Activated CD8-positive, alpha-beta memory T cell treated with anti-CD3 and anti-CD28 coated beads, Interleukin-2, amount 50 U/mL, for 24 hours (primary cell): ENCODE measurements at regions not wholly inside any gene's neighbourhood (a gene's known extent, or its start where the extent isn't known, plus 50 kb on each side); places are given as distances from the start of the nearest gene placed in this dataset.

Source experiments
- DNase-seq: peaks from one replicate; pipeline ENCODE4 v3.0.0-alpha.2; 2020; ENCODE audit errors: extremely low read depth

GRCh38 chr2:239673641-239674040, 272.8 kb upstream of the HDAC4 start:
- DNase-seq, result no peak

- no peak for DNase-seq
Observed at GRCh38 chr2:239671916-239672849, 271.4 kb upstream of the HDAC4 start.

DNA sequence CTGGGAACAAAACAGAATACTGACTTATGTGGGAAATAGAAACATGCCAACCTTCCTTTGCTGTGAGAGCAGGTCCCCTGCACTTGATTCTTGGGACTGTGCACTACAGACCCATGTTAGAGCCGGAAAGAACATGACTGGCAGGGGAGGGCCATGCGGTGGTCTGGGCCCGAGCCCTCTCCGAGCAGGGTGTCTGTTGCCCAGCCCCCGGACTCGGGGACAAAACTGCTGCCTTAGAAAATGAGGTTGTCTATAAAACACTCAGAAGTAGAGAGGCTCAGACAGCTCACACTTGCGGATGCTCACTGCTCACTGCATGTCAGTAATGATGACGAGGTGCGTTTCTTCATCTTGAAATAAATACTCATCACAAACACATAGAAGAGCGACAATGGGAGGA, 270.7 kb upstream of the HDAC4 start:
- DNase-seq, result no peak

- DNase-seq, result no peak
Observed at GRCh38 chr2:239670463-239671120, 269.8 kb upstream of the HDAC4 start.

GRCh38 chr2:239669899-239670460, 269.2 kb upstream of the HDAC4 start:
- no peak for DNase-seq

DNA sequence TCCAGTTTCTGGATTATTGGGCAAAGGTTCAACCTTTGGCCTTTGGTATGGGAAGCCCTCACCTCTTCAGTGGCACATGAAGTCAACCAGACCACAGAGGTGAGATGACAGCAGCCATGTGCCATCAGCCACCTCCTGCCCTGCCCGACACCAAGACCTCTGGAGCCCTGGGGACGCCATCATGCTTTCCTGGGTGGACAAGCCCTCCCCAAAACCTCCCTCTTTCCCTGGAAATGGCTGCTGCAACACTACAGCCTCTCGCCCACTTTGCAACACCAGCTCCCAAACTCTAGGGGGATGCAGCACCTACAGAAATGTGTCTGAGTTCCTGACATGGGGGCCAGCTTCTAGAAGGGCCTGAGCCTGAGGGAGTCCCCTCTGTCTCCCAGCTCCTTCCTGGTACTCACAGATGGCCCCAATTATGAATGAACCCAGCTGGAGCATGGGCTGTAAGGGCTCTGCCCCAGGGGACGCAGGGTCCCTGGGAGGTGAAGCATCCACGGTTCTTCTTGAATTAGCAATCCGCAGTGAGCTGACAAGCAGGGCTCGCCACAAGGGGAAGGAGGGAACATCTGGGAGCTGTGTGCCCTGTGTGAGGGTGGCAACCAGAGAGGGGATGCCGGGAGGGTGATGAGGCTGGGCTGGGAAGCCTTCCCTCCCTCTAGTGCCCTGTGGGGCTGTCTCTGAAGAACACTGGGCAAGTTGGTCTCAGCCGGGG, 268.5 kb upstream of the HDAC4 start:
- no peak for DNase-seq

DNA sequence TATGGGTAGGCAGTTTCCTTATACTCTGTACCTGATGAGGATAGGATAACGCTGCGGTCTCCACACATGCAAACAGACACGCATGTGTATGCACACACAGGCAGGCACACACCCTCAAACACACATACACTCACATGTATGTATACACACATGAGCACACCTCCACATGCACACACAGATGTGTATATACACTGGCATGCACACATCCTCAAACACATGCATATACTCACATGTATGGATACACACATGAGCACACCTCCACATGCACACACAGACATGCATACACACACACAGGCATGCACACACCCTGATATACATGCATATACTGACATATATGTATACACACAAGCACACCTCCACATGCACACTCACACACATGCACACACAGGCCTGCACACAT, 267.8 kb upstream of the HDAC4 start:
- no peak for DNase-seq

- no peak for DNase-seq
Observed at GRCh38 chr2:239668042-239668441, 267.2 kb upstream of the HDAC4 start.

DNA sequence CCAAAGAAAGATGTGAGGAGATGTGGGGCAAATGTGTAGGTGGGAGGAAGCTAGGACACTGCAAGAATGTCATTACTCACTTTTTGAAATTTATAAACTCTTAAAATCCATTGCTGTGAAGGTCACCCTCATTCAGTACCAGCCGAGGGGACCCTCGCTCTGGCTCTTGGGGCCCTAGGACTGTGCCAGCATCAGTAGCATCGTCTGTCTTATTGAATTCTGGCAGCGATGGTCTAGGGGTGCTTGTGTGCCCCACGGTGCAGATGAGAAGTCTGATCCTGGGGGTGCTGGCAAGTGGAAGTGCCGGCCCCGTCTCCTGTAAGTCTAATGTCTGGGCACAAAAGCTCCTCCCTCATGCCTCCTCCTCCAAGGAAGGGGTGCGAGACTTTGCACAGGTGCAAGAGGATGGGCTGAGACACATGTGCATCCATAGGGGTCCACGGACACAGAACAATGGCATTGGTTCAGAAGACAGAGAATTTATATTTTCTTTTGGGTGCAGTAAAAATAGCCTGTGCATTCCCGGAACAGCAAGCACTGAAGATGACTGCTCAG, 266.7 kb upstream of the HDAC4 start:
- DNase-seq, result no peak

DNA sequence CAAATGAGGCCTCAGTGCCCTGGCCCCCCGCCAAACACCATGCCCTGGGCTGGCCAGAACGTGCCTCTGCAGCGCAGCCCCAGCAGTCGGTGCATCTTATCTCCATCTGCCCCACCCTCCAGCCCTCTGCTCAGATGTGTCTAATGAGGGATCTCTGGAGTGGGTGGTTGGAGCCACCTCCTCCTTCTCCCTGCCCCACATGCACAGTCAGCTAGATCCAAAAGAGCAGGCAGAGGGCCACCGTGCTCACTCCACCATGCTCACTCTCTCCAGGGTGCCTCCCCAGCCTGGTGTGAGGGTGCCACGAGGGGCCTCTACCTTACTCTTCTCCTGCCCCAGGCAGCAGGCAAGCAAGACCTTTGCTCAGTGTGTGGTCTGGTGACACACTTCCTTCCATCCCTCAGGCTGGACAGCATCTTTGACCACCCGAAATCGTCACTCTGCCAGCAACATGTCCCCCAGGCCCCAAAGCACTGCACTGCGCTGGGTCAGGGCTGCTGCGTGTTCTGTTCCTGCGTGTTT, 266.1 kb upstream of the HDAC4 start:
- DNase-seq, result no peak

DNA sequence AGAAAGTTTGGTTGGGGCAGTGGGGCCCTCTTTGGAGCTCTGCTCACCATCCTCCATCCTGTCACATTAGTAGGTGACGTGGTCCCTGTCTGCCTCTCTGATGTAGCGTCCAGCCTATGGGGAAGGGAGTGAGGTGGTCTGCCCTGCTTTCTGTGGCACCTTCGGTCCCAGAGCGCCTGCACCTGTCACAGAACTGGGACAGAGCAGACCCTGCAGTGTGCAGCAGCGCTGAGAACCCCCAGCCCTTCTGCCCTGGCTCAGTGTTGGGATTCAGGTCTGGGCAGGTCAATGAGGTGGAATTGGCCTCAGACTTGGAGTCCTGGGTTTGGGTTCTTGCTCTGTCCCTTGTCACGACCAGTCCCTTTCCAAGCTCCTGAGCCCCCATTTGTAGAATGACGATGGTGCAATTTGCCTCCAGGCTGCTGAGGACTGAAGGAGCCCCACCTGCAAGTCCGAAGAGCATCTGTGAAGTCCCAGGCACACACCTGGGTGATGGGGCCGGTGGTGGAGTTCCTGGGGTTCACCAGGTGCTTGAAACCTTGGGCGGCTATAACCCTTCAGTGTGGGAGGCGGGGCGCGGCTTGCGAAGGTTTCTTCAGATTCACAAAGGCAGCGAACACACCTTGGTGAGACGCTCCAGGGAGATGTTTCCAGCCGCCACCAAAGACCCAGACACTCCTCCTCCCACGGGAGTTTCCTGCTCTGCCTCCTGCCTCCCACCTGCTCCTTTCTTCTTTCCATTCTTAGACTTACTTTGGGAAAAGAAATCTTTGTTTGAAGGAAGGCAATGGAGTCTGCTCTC, 265.4 kb upstream of the HDAC4 start:
- no peak for DNase-seq

DNA sequence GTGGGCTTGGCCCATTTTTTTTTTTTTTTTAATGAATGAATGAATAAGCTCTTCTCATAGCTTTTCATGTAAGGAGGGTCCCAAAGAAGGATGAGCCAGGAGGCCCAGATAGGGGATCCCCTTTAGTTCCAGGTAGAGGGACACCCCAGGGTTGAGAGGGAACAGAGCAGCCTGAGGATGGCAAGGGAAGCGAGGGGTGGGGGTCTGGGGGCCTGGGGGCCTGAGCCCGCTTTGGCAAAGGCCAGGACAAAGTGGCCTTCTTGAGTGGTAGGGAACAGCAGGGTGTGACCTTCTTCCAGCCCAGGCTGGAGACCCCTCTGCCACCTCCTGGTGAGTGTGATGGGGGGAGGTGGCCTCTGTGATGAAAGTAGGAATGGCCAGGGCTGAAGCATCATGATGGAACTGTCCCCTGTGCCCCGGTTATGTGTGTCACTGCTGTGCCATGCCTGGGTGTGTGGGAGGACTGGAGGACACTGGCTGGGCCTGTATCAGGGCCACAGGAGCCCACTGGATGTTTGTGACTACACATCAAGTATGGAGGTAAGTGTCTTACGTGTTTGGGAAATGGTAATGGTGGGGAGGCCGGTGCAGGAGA, 263.5 kb upstream of the HDAC4 start:
- DNase-seq, result no peak

DNA sequence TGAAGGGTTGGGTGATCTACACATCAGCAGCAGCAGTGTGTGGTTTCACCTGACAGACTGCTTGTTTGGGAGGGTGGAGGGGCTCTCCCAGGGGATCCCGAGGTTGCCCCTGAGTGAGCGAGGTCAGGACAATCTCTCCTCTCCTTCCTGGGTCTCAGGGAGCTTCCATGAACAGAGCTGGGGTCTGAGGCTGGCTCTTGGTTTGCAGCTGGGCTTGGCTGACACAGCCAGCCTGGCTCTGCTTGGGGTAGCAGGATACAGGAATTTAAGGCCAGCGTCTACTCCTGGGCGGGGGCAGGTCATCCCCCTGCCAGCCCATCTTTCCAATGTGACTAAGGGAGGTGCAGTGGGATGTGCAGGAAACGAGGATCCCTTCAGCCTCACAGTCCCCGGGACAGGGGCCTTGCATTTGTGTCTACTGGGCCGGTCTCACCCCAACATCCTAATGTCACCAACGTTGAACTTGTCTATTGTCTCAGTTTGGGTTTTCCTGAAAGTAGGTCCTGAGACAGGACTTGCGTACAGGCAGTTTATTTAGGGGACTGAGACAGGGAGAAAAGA, 262.6 kb upstream of the HDAC4 start:
- DNase-seq, result no peak

- no peak for DNase-seq
Observed at GRCh38 chr2:239662413-239663120, 261.7 kb upstream of the HDAC4 start.

DNA sequence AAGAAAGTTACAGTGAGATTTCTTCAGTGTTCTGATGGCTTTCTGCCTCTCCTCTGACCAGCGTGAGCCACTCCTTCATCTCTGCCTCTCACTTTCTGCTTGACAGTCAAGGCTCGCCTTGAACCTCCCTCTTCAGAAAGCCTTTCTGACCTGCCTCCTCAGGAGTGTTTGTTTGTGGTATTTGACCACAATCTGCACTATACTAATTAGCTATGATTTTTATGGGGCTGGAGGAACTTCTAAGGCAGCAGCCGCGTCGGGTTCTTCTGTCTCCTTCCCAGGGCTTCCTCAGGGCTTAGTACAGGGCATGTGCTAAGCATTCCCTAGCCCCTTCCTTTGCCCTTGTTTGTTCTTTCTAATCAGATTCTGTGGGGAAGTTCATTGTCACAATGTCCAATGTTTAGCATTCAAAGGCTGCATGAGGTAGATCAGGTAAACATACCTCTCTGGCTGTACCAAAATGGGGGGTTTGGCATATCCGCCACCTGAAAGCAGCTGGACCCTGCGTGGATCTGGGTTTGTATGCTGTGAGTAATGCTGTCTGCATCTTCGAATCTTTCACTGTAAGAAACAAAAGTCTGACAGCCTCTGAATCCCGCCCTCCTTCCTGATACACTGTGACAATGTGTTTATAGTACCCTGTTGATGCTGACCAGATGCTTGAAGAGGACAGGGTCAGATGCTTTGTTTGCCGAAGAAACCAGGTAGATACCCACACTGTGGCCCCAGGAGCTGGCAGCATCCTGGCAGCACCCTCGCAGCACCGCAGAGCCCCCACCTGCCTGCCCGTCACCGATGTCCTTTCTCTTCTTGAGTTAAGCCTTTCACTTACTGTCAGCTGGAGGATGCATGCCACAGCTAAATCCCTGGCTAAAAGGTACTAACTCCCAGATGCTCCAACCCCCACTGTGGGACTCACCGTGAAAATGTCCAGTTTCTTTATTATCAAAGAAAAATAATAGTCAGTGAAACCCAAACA, 260.8 kb upstream of the HDAC4 start:
- DNase-seq, result no peak

- DNase-seq, result no peak
Observed at GRCh38 chr2:239660390-239661230, 259.8 kb upstream of the HDAC4 start.

- DNase-seq, result no peak
Observed at GRCh38 chr2:239657992-239658391, 257.2 kb upstream of the HDAC4 start.
